Neural cell (in vitro differentiated cells): ENCODE measurements at regions not wholly inside any gene's neighbourhood (a gene's known extent, or its start where the extent isn't known, plus 50 kb on each side); places are given as distances from the start of the nearest gene placed in this dataset.
"Not testable (repeated sequence)": the region's sequence is repeated elsewhere in the genome, so short reads cannot be mapped to it uniquely, and the experiment has no call there.

Source experiments
- H2AFZ ChIP-seq: fragments of 200-600, 300-800 bp; sonication (generic), shearing (Covaris generic); 2 replicates; pipeline ENCODE4 v1.6.0; 2014; ENCODE audit warnings: low read depth, mild to moderate bottlenecking, antibody characterized with exemption, low read length, moderate library complexity
- H3F3A ChIP-seq: fragments of 200-600 bp; shearing (Covaris generic); 2 replicates; pipeline ENCODE4 v1.6.1; 2016; ENCODE audit warnings: mild to moderate bottlenecking, moderate library complexity, mixed read lengths, antibody characterized with exemption, low read length; ENCODE audit not compliant: insufficient read depth, poor library complexity, severe bottlenecking
- H3K27ac ChIP-seq: fragments of 200-600, 300-800 bp; sonication (generic), shearing (Covaris generic); 2 replicates; pipeline ENCODE4 v1.5.1; 2014; ENCODE audit warnings: mild to moderate bottlenecking, low read length, moderate library complexity
- H3K27me3 ChIP-seq: fragments of 300-800, 200-600 bp; sonication (generic), shearing (Covaris generic); 2 replicates; pipeline ENCODE4 v1.6.0; 2014; ENCODE audit warnings: mild to moderate bottlenecking, low read depth, low read length, moderate library complexity; ENCODE audit not compliant: insufficient read depth
- H3K36me3 ChIP-seq: fragments of 300-800, 200-600 bp; sonication (generic), shearing (Covaris generic); 2 replicates; pipeline ENCODE4 v1.5.1; 2014; ENCODE audit warnings: mild to moderate bottlenecking, antibody characterized with exemption, low read length, moderate library complexity; ENCODE audit not compliant: insufficient read depth
- H3K4me2 ChIP-seq: fragments of 300-800, 200-600 bp; sonication (generic), shearing (Covaris generic); 2 replicates; pipeline ENCODE4 v1.6.0; 2014; ENCODE audit warnings: mild to moderate bottlenecking, low read length
- H3K4me3 ChIP-seq: fragments of 300-800, 200-600 bp; sonication (generic), shearing (Covaris generic); 2 replicates; pipeline ENCODE4 v1.5.1; 2014; ENCODE audit warnings: mild to moderate bottlenecking, low read length, moderate library complexity
- H3K79me2 ChIP-seq: fragments of 200-600 bp; shearing (Covaris generic); replicated peaks from 2 replicates; pipeline ENCODE4 v1.6.0; 2014; ENCODE audit warnings: mild to moderate bottlenecking, low read length, moderate library complexity; ENCODE audit not compliant: insufficient read depth
- H3K9ac ChIP-seq: fragments of 300-800, 200-600 bp; sonication (generic), shearing (Covaris generic); 2 replicates; pipeline ENCODE4 v1.6.1; 2016; ENCODE audit warnings: mild to moderate bottlenecking, low read length, mixed read lengths
- H3K9me2 ChIP-seq: fragments of 200-600 bp; shearing (Covaris generic); 2 replicates; pipeline ENCODE4 v1.6.1; 2016; ENCODE audit warnings: mild to moderate bottlenecking, low read length, mixed read lengths; ENCODE audit not compliant: insufficient read depth
- H3K9me3 ChIP-seq: fragments of 200-600, 300-800 bp; sonication (generic), shearing (Covaris generic); 2 replicates; pipeline ENCODE4 v1.6.1; 2016; ENCODE audit warnings: mild to moderate bottlenecking, mixed run types, low read length, moderate library complexity, mixed read lengths
- H4K20me1 ChIP-seq: fragments of 200-600 bp; shearing (Covaris generic); 2 replicates; pipeline ENCODE4 v1.6.1; 2016; ENCODE audit warnings: mild to moderate bottlenecking, mixed run types; ENCODE audit not compliant: insufficient read depth
- EP300 ChIP-seq: fragments of 450-650 bp; conservative IDR thresholded peaks from 2 replicates; pipeline ENCODE4 v1.6.1; 2014; ENCODE audit warnings: antibody characterized with exemption, mild to moderate bottlenecking, moderate library complexity; ENCODE audit not compliant: poor library complexity, severe bottlenecking
- EZH2 ChIP-seq: fragments of 200-600, 300-800 bp; shearing (Covaris generic), sonication (generic); IDR thresholded peaks from 2 replicates; pipeline ENCODE4 v1.6.1; 2014; ENCODE audit warnings: antibody characterized with exemption, low read length, borderline replicate concordance, mild to moderate bottlenecking; ENCODE audit not compliant: insufficient read depth, poor library complexity, severe bottlenecking
- MXI1 ChIP-seq: fragments of 450-650 bp; conservative IDR thresholded peaks from 2 replicates; pipeline ENCODE4 v1.6.1; 2014; ENCODE audit warnings: antibody characterized with exemption, mild to moderate bottlenecking; ENCODE audit not compliant: poor library complexity, severe bottlenecking
- POLR2AphosphoS5 ChIP-seq: IDR thresholded peaks from 2 replicates; pipeline ENCODE4 v1.6.1; 2012
- REST ChIP-seq: IDR thresholded peaks from 2 replicates; pipeline ENCODE4 v1.6.1; 2012; ENCODE audit warnings: borderline replicate concordance
- SMC3 ChIP-seq: fragments of 450-650 bp; conservative IDR thresholded peaks from 2 replicates; pipeline ENCODE4 v1.6.1; 2014; ENCODE audit warnings: antibody characterized with exemption, mild to moderate bottlenecking, moderate library complexity; ENCODE audit not compliant: poor library complexity
- TF ChIP-seq, protein P1 (sequence below): fragments of 450-650 bp; IDR thresholded peaks from 2 replicates; pipeline ENCODE4 v1.5.1; 2014; ENCODE audit warnings: antibody characterized with exemption, mild to moderate bottlenecking, moderate library complexity; ENCODE audit not compliant: poor library complexity, severe bottlenecking

- H3K9me3 ChIP-seq: no peaks in the 10 kb centered on the region
- no peaks in the 10 kb centered on the region for H3K36me3 ChIP-seq
- H3F3A ChIP-seq: no peaks in the 10 kb centered on the region
- H3K79me2 ChIP-seq: no peaks in the 10 kb centered on the region
- H4K20me1 ChIP-seq: no peaks in the 10 kb centered on the region
- H3K27me3 ChIP-seq: no peaks in the 10 kb centered on the region
- H2AFZ ChIP-seq: no peak overlapping the region
- no peak overlapping the region for H3K4me2 ChIP-seq
- TF ChIP-seq, protein P1, sequence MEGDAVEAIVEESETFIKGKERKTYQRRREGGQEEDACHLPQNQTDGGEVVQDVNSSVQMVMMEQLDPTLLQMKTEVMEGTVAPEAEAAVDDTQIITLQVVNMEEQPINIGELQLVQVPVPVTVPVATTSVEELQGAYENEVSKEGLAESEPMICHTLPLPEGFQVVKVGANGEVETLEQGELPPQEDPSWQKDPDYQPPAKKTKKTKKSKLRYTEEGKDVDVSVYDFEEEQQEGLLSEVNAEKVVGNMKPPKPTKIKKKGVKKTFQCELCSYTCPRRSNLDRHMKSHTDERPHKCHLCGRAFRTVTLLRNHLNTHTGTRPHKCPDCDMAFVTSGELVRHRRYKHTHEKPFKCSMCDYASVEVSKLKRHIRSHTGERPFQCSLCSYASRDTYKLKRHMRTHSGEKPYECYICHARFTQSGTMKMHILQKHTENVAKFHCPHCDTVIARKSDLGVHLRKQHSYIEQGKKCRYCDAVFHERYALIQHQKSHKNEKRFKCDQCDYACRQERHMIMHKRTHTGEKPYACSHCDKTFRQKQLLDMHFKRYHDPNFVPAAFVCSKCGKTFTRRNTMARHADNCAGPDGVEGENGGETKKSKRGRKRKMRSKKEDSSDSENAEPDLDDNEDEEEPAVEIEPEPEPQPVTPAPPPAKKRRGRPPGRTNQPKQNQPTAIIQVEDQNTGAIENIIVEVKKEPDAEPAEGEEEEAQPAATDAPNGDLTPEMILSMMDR: no peak
- TF ChIP-seq SMC3: no peak
- no peak for TF ChIP-seq EZH2
- no peaks in the 10 kb centered on the region for H3K9me2 ChIP-seq
- no peak overlapping the region for H3K4me3 ChIP-seq
- H3K27ac ChIP-seq: no peak overlapping the region
- H3K9ac ChIP-seq: no peak overlapping the region
Observed at GRCh38 chr21:35980821-35981220, 79.5 kb downstream of the SETD4 start.

- H4K20me1 ChIP-seq, H3K27me3 ChIP-seq, H3K9ac ChIP-seq, H3K9me2 ChIP-seq, H2AFZ ChIP-seq, H3K27ac ChIP-seq, H3K4me2 ChIP-seq, H3F3A ChIP-seq, H3K79me2 ChIP-seq, H3K36me3 ChIP-seq, H3K4me3 ChIP-seq, H3K9me3 ChIP-seq: not testable (repeated sequence)
Observed at GRCh38 chr21:35977860-35978259, 82.5 kb downstream of the SETD4 start.

DNA sequence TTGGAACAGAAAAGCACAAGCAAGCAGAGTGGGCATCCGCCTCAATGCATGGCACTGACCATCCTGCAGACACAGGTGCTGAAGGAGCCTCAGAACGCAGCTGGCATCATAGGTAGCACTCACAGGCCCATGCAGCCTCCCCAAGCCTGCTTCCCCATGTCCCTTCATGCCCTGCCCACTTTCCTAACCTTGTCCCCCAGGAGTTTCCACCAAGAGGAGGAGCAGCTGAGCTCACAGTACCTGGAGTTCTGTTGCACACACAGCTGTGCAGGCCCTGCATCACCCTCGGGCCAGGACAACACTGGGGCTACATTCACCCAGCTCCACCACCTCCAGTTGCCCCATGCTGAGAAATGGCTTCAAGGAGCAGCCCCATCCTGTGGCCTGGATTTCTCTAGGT, 83.4 kb downstream of the SETD4 start:
- TF ChIP-seq EZH2 (no peak), EP300 (no peak), POLR2AphosphoS5 (no peak), REST (no peak), MXI1 (no peak), SMC3 (no peak)
- no peaks in the 10 kb centered on the region for H4K20me1 ChIP-seq
- H3K4me2 ChIP-seq: no peak overlapping the region

More for the DNA sequence above, 83.4 kb downstream of the SETD4 start:
- no peaks in the 10 kb centered on the region for H3K9me2 ChIP-seq
- H3K27ac ChIP-seq: no peak overlapping the region
- H2AFZ ChIP-seq: no peak overlapping the region
- no peaks in the 10 kb centered on the region for H3K9me3 ChIP-seq
- H3K79me2 ChIP-seq: no peaks in the 10 kb centered on the region
- no peaks in the 10 kb centered on the region for H3F3A ChIP-seq
- H3K27me3 ChIP-seq: no peaks in the 10 kb centered on the region
- no peaks in the 10 kb centered on the region for H3K36me3 ChIP-seq
- no peak overlapping the region for H3K4me3 ChIP-seq
- H3K9ac ChIP-seq: no peak overlapping the region
